Ovary (tissue), 7 donors: ENCODE measurements at regions not wholly inside any gene's neighbourhood (a gene's known extent, or its start where the extent isn't known, plus 50 kb on each side); places are given as distances from the start of the nearest gene placed in this dataset.

Source experiments
- DNase-seq, 5 donors: peaks; one replicate each; pipeline ENCODE4 v3.0.0-alpha.2; 2019 to 2020
- H3K27ac ChIP-seq, 2 donors: fragments of 200-600 bp; one replicate each; pipeline versions ENCODE4 v1.5.1 to v1.8.0; 2019 to 2022
- H3K27me3 ChIP-seq: fragments of 200-600 bp; one replicate; pipeline ENCODE4 v1.8.0; 2022
- H3K36me3 ChIP-seq: fragments of 200-600 bp; sonication (generic); one replicate; pipeline ENCODE4 v1.5.1; 2019
- H3K4me1 ChIP-seq: one replicate; pipeline ENCODE4 v1.8.1; 2013; ENCODE audit warnings: mild to moderate bottlenecking, moderate library complexity; ENCODE audit not compliant: insufficient read depth
- H3K4me3 ChIP-seq: fragments of 200-600 bp; sonication (generic); one replicate; pipeline ENCODE4 v1.5.1; 2017
- H3K9me3 ChIP-seq, 2 donors: fragments of 200-600 bp in 1 of 2; sonication (generic) in 1 of 2; one replicate each; pipeline versions ENCODE4 v1.5.1 to v1.8.1; 2013 to 2019; ENCODE audit warnings: mild to moderate bottlenecking in 1 of 2, moderate library complexity in 1 of 2
- EP300 ChIP-seq: sonication (generic); formaldehyde crosslinking; IDR thresholded peaks from one replicate; pipeline ENCODE4 v1.6.1; 2017; ENCODE audit warnings: antibody characterized with exemption
- POLR2A ChIP-seq: fragments of 450-650 bp; IDR thresholded peaks from one replicate; pipeline ENCODE4 v1.6.1; 2017; ENCODE audit warnings: antibody characterized with exemption, mild to moderate bottlenecking, moderate library complexity
- WGBS, 3 donors: extraction: QIAGEN DNeasy Blood & Tissue Kit in 1 of 3; methylation state at CpG; one replicate each; pipeline versions ENCODE4 v1.1.5 to v1.1.7; 2013 to 2017; 5-methylcytosine and 5-hydroxymethylcytosine counted together
- intact Hi-C, 4 donors: fragments of 100-400 bp; cut with DNase I; formaldehyde crosslinking; loops; one replicate each; pipeline versions ENCODE4 v1.11.0 to v1.15.1; 2022 to 2023
- TF ChIP-seq, protein P1 (sequence below), 3 donors: fragments of 450-650 bp in 2 of 3; fragments of 200-600 bp in 1 of 3; IDR thresholded peaks; one replicate each; pipeline versions ENCODE4 v1.5.1 to v1.8.0; 2016 to 2022; ENCODE audit warnings: antibody characterized with exemption in 3 of 3, mild to moderate bottlenecking in 1 of 3
- donor health status: DM: no; HTN: no; CAD: no; lungs with moderate emphysema.
- donor health status: DM: no; HTN: no; CAD: no.
- donor health status: Bipolar disorder and iron deficiency.
- donor health status: DM: no; HTN: no; CAD: no.
- donor health status: DM: yes; HTN: yes; CAD: no.

DNA sequence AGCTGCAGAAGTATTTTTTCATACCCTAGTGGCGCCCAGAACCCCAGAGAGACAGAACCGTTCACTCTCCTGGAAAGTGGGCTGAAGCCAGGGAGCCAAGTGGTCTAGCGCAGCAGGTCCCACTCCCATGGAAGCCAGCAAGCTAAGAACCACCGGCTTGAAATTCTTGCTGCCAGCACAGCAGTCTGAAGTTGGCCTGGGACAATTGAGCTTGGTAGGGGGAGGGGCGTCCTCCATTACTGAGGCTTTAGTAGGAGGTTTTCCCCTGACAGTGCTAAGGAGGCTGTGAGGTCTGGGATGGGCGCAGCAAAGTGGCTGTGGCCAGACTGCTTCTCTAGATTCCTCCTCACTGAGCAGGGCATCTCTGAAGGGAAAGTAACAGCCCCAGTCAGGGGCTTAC lies 84.5 kb upstream of the ATXN3L start:
- 67 to 80% (median 79%) methylated on average over 6 of the region's 6 CpGs for WGBS, 3 donors
- Histone ChIP-seq H3K4me1 (no peaks in the 10 kb centered on the region), H3K4me3 (no peak overlapping the region), H3K27ac (no peak overlapping the region), H3K36me3 (no peaks in the 10 kb centered on the region), H3K27me3 (no peaks in the 10 kb centered on the region), H3K9me3 (no peaks in the 10 kb centered on the region)
- TF ChIP-seq POLR2A (no peak), EP300 (no peak)
- TF ChIP-seq, protein P1, sequence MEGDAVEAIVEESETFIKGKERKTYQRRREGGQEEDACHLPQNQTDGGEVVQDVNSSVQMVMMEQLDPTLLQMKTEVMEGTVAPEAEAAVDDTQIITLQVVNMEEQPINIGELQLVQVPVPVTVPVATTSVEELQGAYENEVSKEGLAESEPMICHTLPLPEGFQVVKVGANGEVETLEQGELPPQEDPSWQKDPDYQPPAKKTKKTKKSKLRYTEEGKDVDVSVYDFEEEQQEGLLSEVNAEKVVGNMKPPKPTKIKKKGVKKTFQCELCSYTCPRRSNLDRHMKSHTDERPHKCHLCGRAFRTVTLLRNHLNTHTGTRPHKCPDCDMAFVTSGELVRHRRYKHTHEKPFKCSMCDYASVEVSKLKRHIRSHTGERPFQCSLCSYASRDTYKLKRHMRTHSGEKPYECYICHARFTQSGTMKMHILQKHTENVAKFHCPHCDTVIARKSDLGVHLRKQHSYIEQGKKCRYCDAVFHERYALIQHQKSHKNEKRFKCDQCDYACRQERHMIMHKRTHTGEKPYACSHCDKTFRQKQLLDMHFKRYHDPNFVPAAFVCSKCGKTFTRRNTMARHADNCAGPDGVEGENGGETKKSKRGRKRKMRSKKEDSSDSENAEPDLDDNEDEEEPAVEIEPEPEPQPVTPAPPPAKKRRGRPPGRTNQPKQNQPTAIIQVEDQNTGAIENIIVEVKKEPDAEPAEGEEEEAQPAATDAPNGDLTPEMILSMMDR (IDR thresholded peaks at IDR 0.05) = no peak
- intact Hi-C loops = no loop called here
- DNase-seq = no peak

DNA sequence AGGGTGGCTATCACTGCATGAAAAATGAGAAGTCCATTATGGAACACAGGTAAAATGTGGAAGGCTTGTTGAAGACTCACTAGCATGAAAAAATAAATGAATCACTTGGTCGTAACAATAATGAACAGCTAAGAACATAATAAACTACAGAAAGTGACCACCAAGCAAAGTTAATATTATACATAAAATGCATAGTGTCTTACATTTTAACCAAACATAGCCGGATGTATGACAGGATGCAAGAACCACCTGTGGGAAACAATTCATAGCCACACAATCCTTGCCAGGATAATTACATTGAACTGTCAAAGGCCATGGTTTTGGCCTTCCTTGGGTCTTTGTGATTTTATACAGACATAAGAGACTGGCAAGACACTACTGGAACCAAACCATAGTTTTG lies 81.9 kb upstream of the ATXN3L start:
- peaks cover 4% of the 10 kb centered on the region for H3K4me1 ChIP-seq
- no peak overlapping the region for H3K4me3 ChIP-seq
- TF ChIP-seq EP300 (no peak), POLR2A (no peak)
- TF ChIP-seq, protein P1 (IDR thresholded peaks at IDR 0.05) = no peak
- DNase-seq = no peak
- H3K27ac ChIP-seq = no peak overlapping the region
- H3K9me3 ChIP-seq = no peaks in the 10 kb centered on the region
- no peaks in the 10 kb centered on the region for H3K27me3 ChIP-seq
- intact Hi-C loops = no loop called here
- H3K36me3 ChIP-seq = no peaks in the 10 kb centered on the region
- 82 to 83% (median 82%) methylated on average over 2 of the region's 2 CpGs for WGBS, 3 donors

DNA sequence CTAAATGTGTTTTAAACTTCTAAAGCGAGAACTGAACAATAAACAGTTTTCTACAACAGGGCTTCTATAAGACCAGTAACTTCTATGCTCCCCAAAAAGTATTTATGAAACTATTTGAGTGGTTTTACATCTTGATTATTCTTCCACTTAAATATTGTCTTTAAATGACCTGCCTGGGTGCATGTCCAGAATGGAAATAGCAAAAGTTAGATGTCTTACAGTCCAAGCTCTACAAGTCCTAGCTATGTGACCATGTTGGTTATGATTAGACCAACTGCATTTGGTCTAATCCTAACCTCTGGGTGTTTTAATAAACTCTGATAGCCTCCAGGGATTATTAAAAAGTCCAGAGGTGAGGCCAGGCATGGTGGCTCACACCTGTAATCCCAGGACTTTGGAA lies 79.0 kb upstream of the ATXN3L start:
- no peaks in the 10 kb centered on the region for H3K36me3 ChIP-seq
- H3K4me1 ChIP-seq = peaks cover 4% of the 10 kb centered on the region
- TF ChIP-seq POLR2A (no peak), EP300 (no peak)
- TF ChIP-seq, protein P1 (IDR thresholded peaks at IDR 0.05) = no peak
- H3K9me3 ChIP-seq = no peaks in the 10 kb centered on the region
- intact Hi-C loops = no loop called here
- no peak overlapping the region for H3K4me3 ChIP-seq
- no peaks in the 10 kb centered on the region for H3K27me3 ChIP-seq
- no peak for DNase-seq
- H3K27ac ChIP-seq = no peak overlapping the region
- WGBS, 3 donors = 32 to 66% (median 56%) methylated on average over 1 of the region's 1 CpG

DNA sequence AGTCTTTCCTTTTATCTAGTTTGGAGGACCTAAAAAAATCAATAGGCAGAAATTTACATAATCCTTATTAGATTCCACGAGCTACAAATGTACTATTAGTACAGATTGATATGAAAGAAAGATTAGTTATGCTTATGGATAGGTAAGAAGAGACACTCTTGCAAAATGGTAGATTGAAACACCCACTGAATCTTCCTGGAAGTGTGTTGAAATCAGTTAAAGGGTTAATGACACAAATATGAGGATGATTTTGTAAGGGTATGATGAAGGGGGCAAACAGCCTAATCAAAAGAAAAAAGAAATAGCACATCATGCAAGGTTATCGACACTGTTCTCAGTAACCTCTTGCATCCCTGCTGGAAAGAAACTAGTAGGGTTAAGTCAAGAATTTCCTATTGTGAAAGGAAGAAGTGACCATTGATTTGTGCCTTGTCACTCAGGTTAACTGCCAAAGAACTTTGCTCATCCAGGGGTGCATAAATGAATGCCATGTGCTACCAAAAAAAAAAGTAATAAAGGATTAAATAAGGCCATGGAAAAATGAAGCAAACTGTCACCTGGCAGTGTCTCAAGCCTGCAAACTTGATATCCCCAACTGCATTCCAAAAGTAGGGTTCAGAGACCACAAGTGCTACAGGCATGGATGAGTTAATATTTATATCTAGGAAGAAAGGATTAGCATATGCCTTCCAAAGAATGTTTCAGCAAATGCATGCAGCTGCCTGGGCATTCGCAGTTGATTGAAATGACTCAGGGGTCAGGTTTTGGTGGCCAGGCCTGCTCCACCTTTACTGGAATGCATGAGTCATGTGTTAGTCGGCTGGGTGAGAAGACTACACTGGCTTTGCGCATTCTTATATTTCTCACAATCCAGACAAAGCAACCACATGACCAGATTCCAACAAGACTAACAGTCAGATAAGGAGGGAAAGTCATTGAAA lies 78.3 kb upstream of the ATXN3L start:
- no peak overlapping the region for H3K27ac ChIP-seq
- no peaks in the 10 kb centered on the region for H3K36me3 ChIP-seq
- H3K27me3 ChIP-seq = no peaks in the 10 kb centered on the region
- H3K9me3 ChIP-seq = no peaks in the 10 kb centered on the region
- peaks cover 4% of the 10 kb centered on the region for H3K4me1 ChIP-seq
- no peak overlapping the region for H3K4me3 ChIP-seq
- TF ChIP-seq EP300 = no peak
- TF ChIP-seq POLR2A = no peak
- TF ChIP-seq, protein P1 (IDR thresholded peaks at IDR 0.05) = no peak
- intact Hi-C loops = no loop called here
- 40 to 46% (median 46%) methylated on average over 5 of the region's 5 CpGs for WGBS, 3 donors
- peak in 3 of 5 donors; percentile 20 to 33 (median 28) for DNase-seq
